NT2/D1 (cell line): ENCODE measurements at regions not wholly inside any gene's neighbourhood (a gene's known extent, or its start where the extent isn't known, plus 50 kb on each side); places are given as distances from the start of the nearest gene placed in this dataset.

Experiments
- YY1 ChIP-seq: IDR thresholded peaks from 2 replicates; pipeline ENCODE4 v1.6.1; 2011; ENCODE audit not compliant: insufficient read length, insufficient read depth
- ZNF274 ChIP-seq: IDR thresholded peaks from 2 replicates; pipeline ENCODE4 v1.6.1; 2011; ENCODE audit warnings: mild to moderate bottlenecking, low read depth, low read length

GRCh38 chr9:95773053-95773418 is 102.5 kb upstream of the ERCC6L2 start:
- no peak for TF ChIP-seq ZNF274
- TF ChIP-seq YY1, result no peak
